IMR-90 (cell line): ENCODE measurements at regions not wholly inside any gene's neighbourhood (a gene's known extent, or its start where the extent isn't known, plus 50 kb on each side); places are given as distances from the start of the nearest gene placed in this dataset.

Source experiments
- ATAC-seq: fragments of 200-7000 bp; cut with Tn5 transposase; 2 replicates; pipeline ENCODE4 v1.9.1; 2020; ENCODE audit warnings: low read depth, mild to moderate bottlenecking, moderate library complexity
- BruUV-seq: library from RNA; stranded (reverse); fragments of 400-500 nt; replicated peaks from 2 replicates; lab custom pipeline; 2021; lab: Mats Ljungman, UMichigan
- CTCF ChIA-PET: fragments of 300-600 bp; formaldehyde crosslinking; extraction: SDS; loops from one replicate; lab custom pipeline; 2021; ENCODE audit warnings: antibody characterized with exemption; lab: Yijun Ruan, JAX
- POLR2A ChIA-PET: fragments of 300-600 bp; sonication (Branson Sonifier 250); formaldehyde crosslinking; loops from one replicate; lab custom pipeline; 2022; ENCODE audit warnings: antibody characterized with exemption; ENCODE audit not compliant: unreplicated experiment; lab: Charles Lee
- DNase-seq: peaks from one replicate; pipeline ENCODE4 v3.0.0; 2013
- H2AFZ ChIP-seq: replicated peaks from 2 replicates; pipeline ENCODE3; 2013; ENCODE audit warnings: low read length, mild to moderate bottlenecking; ENCODE audit not compliant: poor library complexity
- H2AK5ac ChIP-seq: 2 replicates; pipeline ENCODE4 v1.6.1; 2013; ENCODE audit warnings: low read depth, low read length, inconsistent platforms
- H2AK9ac ChIP-seq: replicated peaks from 2 replicates; pipeline ENCODE3; 2013; ENCODE audit warnings: mild to moderate bottlenecking, low read depth, low read length, moderate library complexity; ENCODE audit not compliant: poor library complexity
- H2BK120ac ChIP-seq: 2 replicates; pipeline ENCODE4 v1.6.1; 2013; ENCODE audit warnings: low read depth, low read length, inconsistent platforms
- H2BK15ac ChIP-seq: 3 replicates; pipeline ENCODE4 v1.6.1; 2013; ENCODE audit warnings: low read depth, low read length, inconsistent platforms
- H2BK20ac ChIP-seq: 2 replicates; pipeline ENCODE4 v1.6.1; 2013; ENCODE audit warnings: low read depth, mild to moderate bottlenecking, inconsistent platforms, low read length, moderate library complexity
- H2BK5ac ChIP-seq: 2 replicates; pipeline ENCODE4 v1.6.1; 2013; ENCODE audit warnings: mild to moderate bottlenecking, low read depth, low read length, inconsistent platforms; ENCODE audit not compliant: poor library complexity, severe bottlenecking
- H3K14ac ChIP-seq: replicated peaks from 2 replicates; pipeline ENCODE4 v1.6.1; 2013; ENCODE audit warnings: low read depth, low read length, inconsistent platforms
- H3K18ac ChIP-seq: 2 replicates; pipeline ENCODE4 v1.6.1; 2013; ENCODE audit warnings: low read depth, low read length, control low read depth
- H3K23ac ChIP-seq: 2 replicates; pipeline ENCODE4 v1.6.1; 2013; ENCODE audit warnings: low read depth, low read length, inconsistent platforms
- H3K27ac ChIP-seq: 2 replicates; pipeline ENCODE4 v1.5.1; 2013; ENCODE audit warnings: mild to moderate bottlenecking, control low read depth, low read length; ENCODE audit not compliant: insufficient read depth
- H3K27me3 ChIP-seq: 2 replicates; pipeline ENCODE4 v1.6.1; 2013; ENCODE audit warnings: low read length; ENCODE audit not compliant: control insufficient read depth, insufficient read depth
- H3K36me3 ChIP-seq: 2 replicates; pipeline ENCODE4 v1.6.1; 2013; ENCODE audit warnings: low read length, mixed read lengths; ENCODE audit not compliant: control insufficient read depth, insufficient read depth
- H3K4ac ChIP-seq: 2 replicates; pipeline ENCODE4 v1.6.1; 2013; ENCODE audit warnings: low read depth, low read length, inconsistent platforms
- H3K4me1 ChIP-seq: 2 replicates; pipeline ENCODE4 v1.6.1; 2013; ENCODE audit warnings: low read length, mixed read lengths; ENCODE audit not compliant: control insufficient read depth, insufficient read depth
- H3K4me2 ChIP-seq: 2 replicates; pipeline ENCODE4 v1.6.1; 2013; ENCODE audit warnings: low read depth, mild to moderate bottlenecking, control low read depth, low read length, moderate library complexity
- H3K4me3 ChIP-seq: 2 replicates; pipeline ENCODE4 v1.5.1; 2013; ENCODE audit warnings: low read depth, mild to moderate bottlenecking, control low read depth, low read length, moderate library complexity; ENCODE audit not compliant: insufficient read depth
- H3K56ac ChIP-seq: 2 replicates; pipeline ENCODE4 v1.6.1; 2013; ENCODE audit warnings: low read length, inconsistent platforms; ENCODE audit not compliant: insufficient read depth; ENCODE audit errors: extremely low read depth
- H3K79me1 ChIP-seq, 2 experiments: 2 replicates each; pipeline ENCODE4 v1.6.1; 2013; ENCODE audit warnings: low read length in 2 of 2, inconsistent platforms in 1 of 2, low read depth in 1 of 2
- H3K9ac ChIP-seq: 2 replicates; pipeline ENCODE4 v1.6.1; 2013; ENCODE audit warnings: low read depth, low read length, control low read depth
- H3K9me1 ChIP-seq: 2 replicates; pipeline ENCODE4 v1.6.1; 2013; ENCODE audit warnings: low read length, inconsistent platforms; ENCODE audit not compliant: insufficient read depth
- H3K9me3 ChIP-seq: 2 replicates; pipeline ENCODE4 v1.6.1; 2013; ENCODE audit warnings: low read length; ENCODE audit not compliant: control insufficient read depth, insufficient read depth
- H4K20me1 ChIP-seq: 2 replicates; pipeline ENCODE4 v1.6.1; 2013; ENCODE audit warnings: low read length, inconsistent platforms; ENCODE audit not compliant: insufficient read depth
- H4K5ac ChIP-seq: 2 replicates; pipeline ENCODE4 v1.6.1; 2013; ENCODE audit warnings: mild to moderate bottlenecking, low read depth, low read length, control low read depth
- H4K8ac ChIP-seq, 2 experiments: 2 replicates each; pipeline ENCODE4 v1.6.1; 2013; ENCODE audit warnings: low read depth in 2 of 2, low read length in 2 of 2, control low read depth in 1 of 2, inconsistent platforms in 1 of 2
- H4K91ac ChIP-seq: 2 replicates; pipeline ENCODE4 v1.6.1; 2013; ENCODE audit warnings: low read depth, low read length, inconsistent platforms; ENCODE audit not compliant: insufficient read depth
- CEBPB ChIP-seq: IDR thresholded peaks from 2 replicates; pipeline ENCODE4 v1.6.1; 2012; ENCODE audit warnings: low read depth, low read length, improper control_type of control experiment
- CHD1 ChIP-seq: IDR thresholded peaks from 2 replicates; pipeline ENCODE4 v1.6.1; 2012; ENCODE audit warnings: low read depth, low read length, improper control_type of control experiment
- CTCF ChIP-seq: conservative IDR thresholded peaks from 2 replicates; pipeline ENCODE4 v1.5.1; 2012; ENCODE audit warnings: mild to moderate bottlenecking, low read depth, low read length, improper control_type of control experiment
- FOS ChIP-seq: fragments of 150-350 bp; IDR thresholded peaks from 2 replicates; pipeline ENCODE4 v1.6.1; 2016; ENCODE audit warnings: low read depth, low read length
- MAFK ChIP-seq: IDR thresholded peaks from 2 replicates; pipeline ENCODE4 v1.6.1; 2012; ENCODE audit warnings: low read depth, low read length, improper control_type of control experiment
- MAZ ChIP-seq: IDR thresholded peaks from 2 replicates; pipeline ENCODE4 v1.6.1; 2012; ENCODE audit warnings: low read depth, mild to moderate bottlenecking, low read length, improper control_type of control experiment, moderate library complexity, borderline replicate concordance
- MXI1 ChIP-seq: IDR thresholded peaks from 2 replicates; pipeline ENCODE4 v1.6.1; 2012; ENCODE audit warnings: low read depth, mild to moderate bottlenecking, low read length, moderate library complexity, borderline replicate concordance
- NFE2L2 ChIP-seq: fragments of 150-350 bp; IDR thresholded peaks from 2 replicates; pipeline ENCODE4 v1.6.1; 2016; ENCODE audit warnings: low read depth, mild to moderate bottlenecking, low read length
- POLR2A ChIP-seq: IDR thresholded peaks from 2 replicates; pipeline ENCODE4 v1.6.1; 2012; ENCODE audit warnings: mild to moderate bottlenecking, low read depth, low read length
- RAD21 ChIP-seq: IDR thresholded peaks from 2 replicates; pipeline ENCODE4 v1.6.1; 2012; ENCODE audit warnings: low read length, improper control_type of control experiment
- RCOR1 ChIP-seq: IDR thresholded peaks from 2 replicates; pipeline ENCODE4 v1.6.1; 2012; ENCODE audit warnings: mild to moderate bottlenecking, low read length, improper control_type of control experiment; ENCODE audit not compliant: insufficient replicate concordance
- RFX5 ChIP-seq: IDR thresholded peaks from 2 replicates; pipeline ENCODE4 v1.8.0; 2012; ENCODE audit warnings: low read depth, mild to moderate bottlenecking, low read length, moderate library complexity
- SMC3 ChIP-seq: fragments of 150-350 bp; IDR thresholded peaks from 2 replicates; pipeline ENCODE4 v1.6.1; 2016; ENCODE audit warnings: low read depth, mild to moderate bottlenecking, antibody characterized with exemption, low read length, moderate library complexity
- WGBS, 2 experiments: methylation state at CpG; one replicate each; pipeline versions ENCODE4 v1.1.5 to v1.1.7; 2013; ENCODE audit warnings: missing lambda C conversion rate in 2 of 2; ENCODE audit not compliant: insufficient read length in 1 of 2; ENCODE audit errors: extremely low coverage in 2 of 2; 5-methylcytosine and 5-hydroxymethylcytosine counted together
- dilution Hi-C: fragments of 300-500 bp; cut with HindIII; formaldehyde crosslinking; loops from one replicate; pipeline ENCODE4 v1.14.3; 2018; ENCODE audit warnings: low sequenced_read_pairs; ENCODE audit not compliant: unreplicated experiment
- in situ Hi-C: fragments of 300-500 bp; cut with MboI; formaldehyde crosslinking; loops from 3 replicates; pipeline ENCODE4 v1.14.3; 2019; ENCODE audit warnings: low sequenced_read_pairs, inconsistent platforms, mixed read lengths
- intact Hi-C: fragments of 100-400 bp; cut with micrococcal nuclease; formaldehyde crosslinking; loops from 2 replicates; pipeline ENCODE4 v1.10.0; 2022
- TF ChIP-seq, protein P1 (sequence below): fragments of 150-350 bp; IDR thresholded peaks from 2 replicates; pipeline ENCODE4 v1.6.1; 2017; ENCODE audit warnings: mild to moderate bottlenecking, antibody characterized with exemption, low read length, low read depth

DNA sequence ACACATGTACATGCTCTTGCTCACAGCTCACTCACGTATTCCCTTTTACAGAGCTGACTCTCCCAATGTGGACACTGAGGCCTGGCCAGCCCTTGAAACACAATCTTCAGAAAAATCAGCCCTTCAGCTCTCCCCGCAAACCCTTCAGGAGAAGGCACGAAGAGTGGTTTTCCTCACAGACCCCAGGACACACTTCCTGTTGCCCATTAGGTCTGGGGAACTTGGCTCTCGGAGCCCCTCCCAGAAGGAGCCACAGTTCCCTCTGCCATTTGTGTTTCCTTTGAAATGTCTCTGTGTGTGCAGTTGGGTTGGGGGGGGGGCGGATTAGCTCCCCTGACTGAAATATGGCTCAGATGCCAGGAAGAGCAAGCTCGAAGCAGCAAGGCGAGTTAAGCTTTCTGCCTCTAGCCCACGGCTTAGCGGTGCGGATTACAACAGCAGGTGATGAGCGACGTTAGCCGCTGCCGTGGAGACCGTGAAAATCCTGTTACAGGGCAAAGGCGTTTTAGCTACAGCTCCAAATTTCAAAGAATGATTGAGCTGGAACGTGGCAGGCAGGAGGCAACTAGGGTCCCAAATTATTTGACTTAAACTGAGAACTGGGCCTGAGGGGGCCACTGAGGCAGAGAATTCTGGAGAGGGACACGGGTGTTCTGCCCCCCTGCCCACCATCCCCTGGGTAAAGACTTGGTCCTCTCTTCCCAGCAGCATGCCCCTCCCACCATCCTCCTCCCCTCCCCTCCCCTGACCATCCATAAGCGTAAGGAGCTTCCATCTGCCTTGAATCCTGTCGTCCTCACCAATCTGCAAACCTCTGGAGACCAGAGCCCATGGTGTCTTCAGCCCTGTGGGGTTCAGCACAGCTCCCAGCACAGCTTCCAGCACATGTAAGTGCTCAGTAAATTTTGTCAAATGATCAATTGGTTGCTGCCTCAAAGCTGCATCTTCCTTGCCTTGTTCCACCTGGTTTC lies 598.6 kb downstream of the BUD13 start (continued):
- no peak for TF ChIP-seq MXI1

DNA sequence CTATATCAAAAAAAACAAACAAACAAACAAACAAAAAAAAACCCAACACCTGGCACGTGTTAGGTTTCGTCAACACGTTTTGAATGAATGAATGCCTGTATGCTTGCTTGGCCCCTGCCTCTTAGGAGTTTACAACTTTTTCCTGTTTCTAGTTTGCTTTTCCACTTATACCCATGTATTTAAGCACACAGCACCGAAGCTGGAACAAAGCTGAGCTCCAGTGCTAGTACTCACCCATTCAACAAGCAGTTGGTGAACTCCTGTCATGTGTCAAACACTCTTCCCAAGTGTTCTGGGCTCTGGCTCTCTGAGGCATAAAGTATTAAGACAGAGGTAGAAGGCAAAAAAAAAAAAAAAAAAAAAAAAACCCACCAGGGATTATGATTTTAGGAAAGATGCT lies 599.3 kb downstream of the BUD13 start:
- H3K9ac ChIP-seq = no peak overlapping the region
- no peak overlapping the region for H4K8ac ChIP-seq
- ChIA-PET POLR2A (no interaction called here), CTCF (no interaction called here)
- no peaks in the 10 kb centered on the region for H3K9me3 ChIP-seq
- no peaks in the 10 kb centered on the region for H3K9me1 ChIP-seq
- no peaks in the 10 kb centered on the region for H3K4me1 ChIP-seq
- H3K27ac ChIP-seq = no peak overlapping the region
- no peak overlapping the region for H4K5ac ChIP-seq
- H2BK20ac ChIP-seq = no peak overlapping the region
- H3K4me3 ChIP-seq = no peak overlapping the region
- H3K4ac ChIP-seq = no peak overlapping the region
- H2BK5ac ChIP-seq = no peak overlapping the region
- no peak overlapping the region for H3K56ac ChIP-seq
- no peaks in the 10 kb centered on the region for H3K79me1 ChIP-seq
- H4K20me1 ChIP-seq = no peaks in the 10 kb centered on the region
- intact Hi-C loops (no loop called here), dilution Hi-C loops (no loop called here), in situ Hi-C loops (no loop called here)
- no peak overlapping the region for H4K91ac ChIP-seq
- DNase-seq (no peak), ATAC-seq (no peak)
- no peaks in the 10 kb centered on the region; the same call in 1 of the 2 replicates for H3K27me3 ChIP-seq
- no peak overlapping the region for H3K14ac ChIP-seq
- no peak overlapping the region for H2BK15ac ChIP-seq
- no TSS peak for BruUV-seq
- H3K36me3 ChIP-seq = no peaks in the 10 kb centered on the region
- no peak overlapping the region for H2AK5ac ChIP-seq
- 81% methylated on average over 3 of the region's 4 CpGs; no CpG with 5 or more reads in 1 of the 2 experiments for WGBS, 2 experiments
- H3K4me2 ChIP-seq = no peak overlapping the region
- no peak overlapping the region for H2BK120ac ChIP-seq
- no peak overlapping the region for H3K23ac ChIP-seq
- H2AFZ ChIP-seq = no peak overlapping the region
- no peak overlapping the region for H3K18ac ChIP-seq
- H2AK9ac ChIP-seq = no peak overlapping the region
- TF ChIP-seq MXI1 (no peak), RAD21 (no peak), MAZ (no peak), CEBPB (no peak), FOS (no peak), MAFK (no peak), CTCF (no peak), RCOR1 (no peak), RFX5 (no peak), NFE2L2 (no peak), SMC3 (no peak), CHD1 (no peak), POLR2A (no peak)
- TF ChIP-seq, protein P1, sequence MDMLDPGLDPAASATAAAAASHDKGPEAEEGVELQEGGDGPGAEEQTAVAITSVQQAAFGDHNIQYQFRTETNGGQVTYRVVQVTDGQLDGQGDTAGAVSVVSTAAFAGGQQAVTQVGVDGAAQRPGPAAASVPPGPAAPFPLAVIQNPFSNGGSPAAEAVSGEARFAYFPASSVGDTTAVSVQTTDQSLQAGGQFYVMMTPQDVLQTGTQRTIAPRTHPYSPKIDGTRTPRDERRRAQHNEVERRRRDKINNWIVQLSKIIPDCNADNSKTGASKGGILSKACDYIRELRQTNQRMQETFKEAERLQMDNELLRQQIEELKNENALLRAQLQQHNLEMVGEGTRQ = no peak
